Stimulated activated CD4-positive, alpha-beta T cell treated with anti-CD3 and anti-CD28 coated beads, Interleukin-12 subunit alpha, Interleukin-12 subunit beta, amount 100 ng/mL, for 4 hours (primary cell): ENCODE measurements at regions not wholly inside any gene's neighbourhood (a gene's known extent, or its start where the extent isn't known, plus 50 kb on each side); places are given as distances from the start of the nearest gene placed in this dataset.
"Not testable (repeated sequence)": the region's sequence is repeated elsewhere in the genome, so short reads cannot be mapped to it uniquely, and the experiment has no call there.

ENCODE experiments used
- DNase-seq: peaks from one replicate; pipeline ENCODE4 v3.0.0-alpha.2; 2020

GRCh38 chr4:124459196-124459940 is 253.2 kb downstream of the ANKRD50 start:
- DNase-seq = no peak

- no peak for DNase-seq
These were observed 252.6 kb downstream of the ANKRD50 start for GRCh38 chr4:124459941-124460310.

GRCh38 chr4:124461592-124461991 is 250.9 kb downstream of the ANKRD50 start:
- not testable (repeated sequence) for DNase-seq

GRCh38 chr4:124462954-124463828 is 249.3 kb downstream of the ANKRD50 start:
- no peak for DNase-seq

- no peak for DNase-seq
These were observed 247.7 kb downstream of the ANKRD50 start for GRCh38 chr4:124464836-124465235.

- DNase-seq = no peak
These were observed 244.2 kb downstream of the ANKRD50 start for GRCh38 chr4:124468360-124468759.

GRCh38 chr4:124469981-124470380 is 242.6 kb downstream of the ANKRD50 start:
- no peak for DNase-seq

GRCh38 chr4:124478470-124478869 is 234.1 kb downstream of the ANKRD50 start:
- no peak for DNase-seq

- no peak for DNase-seq
These were observed 232.5 kb downstream of the ANKRD50 start for GRCh38 chr4:124480061-124480460.

- DNase-seq = no peak
These were observed 231.4 kb downstream of the ANKRD50 start for GRCh38 chr4:124481123-124481522.

GRCh38 chr4:124483048-124483906 is 229.3 kb downstream of the ANKRD50 start:
- no peak for DNase-seq

- DNase-seq = no peak
These were observed 228.5 kb downstream of the ANKRD50 start for GRCh38 chr4:124484008-124484407.

- no peak for DNase-seq
These were observed 227.6 kb downstream of the ANKRD50 start for GRCh38 chr4:124484940-124485339.

GRCh38 chr4:124486423-124486822 is 226.1 kb downstream of the ANKRD50 start:
- DNase-seq = no peak

GRCh38 chr4:124487651-124488050 is 224.9 kb downstream of the ANKRD50 start:
- DNase-seq = no peak

- DNase-seq = no peak
These were observed 221.0 kb downstream of the ANKRD50 start for GRCh38 chr4:124491361-124492145.

- no peak for DNase-seq
These were observed 213.3 kb downstream of the ANKRD50 start for GRCh38 chr4:124499261-124499660.

- no peak for DNase-seq
These were observed 211.0 kb downstream of the ANKRD50 start for GRCh38 chr4:124501576-124501975.

- no peak for DNase-seq
These were observed 208.1 kb downstream of the ANKRD50 start for GRCh38 chr4:124504431-124504830.

- no peak for DNase-seq
These were observed 207.3 kb downstream of the ANKRD50 start for GRCh38 chr4:124505211-124505610.

- no peak for DNase-seq
These were observed 203.4 kb downstream of the ANKRD50 start for GRCh38 chr4:124509151-124509550.

- no peak for DNase-seq
These were observed 197.9 kb downstream of the ANKRD50 start for GRCh38 chr4:124514588-124514987.
